GM23338 (cell line): ENCODE measurements at regions not wholly inside any gene's neighbourhood (a gene's known extent, or its start where the extent isn't known, plus 50 kb on each side); places are given as distances from the start of the nearest gene placed in this dataset.

ENCODE experiments used
- ATAC-seq: fragments of 200-7000 bp; cut with Tn5 transposase; 3 replicates; pipeline ENCODE4 v1.9.1; 2020
- DNase-seq: peaks from one replicate; pipeline ENCODE4 v3.0.0-alpha.2; 2015; ENCODE audit warnings: low spot score
- H2AFZ ChIP-seq: fragments of 200-600 bp; sonication (generic); 2 replicates; pipeline ENCODE4 v1.8.0; 2016; ENCODE audit warnings: antibody characterized with exemption, mild to moderate bottlenecking, moderate library complexity
- H3F3A ChIP-seq: fragments of 200-600 bp; sonication (generic); replicated peaks from 2 replicates; pipeline ENCODE4 v1.8.0; 2017; ENCODE audit warnings: antibody characterized with exemption, mixed run types, low read depth
- H3K27ac ChIP-seq: fragments of 200-600 bp; sonication (generic); 2 replicates; pipeline ENCODE4 v1.6.1; 2016; ENCODE audit warnings: low read depth
- H3K27me3 ChIP-seq: fragments of 200-600 bp; sonication (generic); 2 replicates; pipeline ENCODE4 v1.8.0; 2016; ENCODE audit warnings: mild to moderate bottlenecking, mixed run types, moderate library complexity; ENCODE audit not compliant: insufficient read depth
- H3K36me3 ChIP-seq: fragments of 200-600 bp; sonication (generic); 2 replicates; pipeline ENCODE4 v1.8.0; 2016; ENCODE audit warnings: mild to moderate bottlenecking; ENCODE audit not compliant: insufficient read depth
- H3K4me1 ChIP-seq: fragments of 200-600 bp; sonication (generic); 2 replicates; pipeline ENCODE4 v1.8.0; 2016; ENCODE audit warnings: mild to moderate bottlenecking, moderate library complexity; ENCODE audit not compliant: insufficient read depth
- H3K4me2 ChIP-seq: fragments of 200-600 bp; sonication (generic); 2 replicates; pipeline ENCODE4 v1.7.1; 2017; ENCODE audit warnings: mixed run types
- H3K4me3 ChIP-seq: fragments of 200-600 bp; sonication (generic); 2 replicates; pipeline ENCODE4 v1.6.1; 2016; ENCODE audit warnings: mixed run types
- H3K79me2 ChIP-seq: fragments of 200-600 bp; sonication (generic); replicated peaks from 2 replicates; pipeline ENCODE4 v1.8.0; 2017; ENCODE audit warnings: mild to moderate bottlenecking; ENCODE audit not compliant: insufficient read depth
- H3K9me2 ChIP-seq: fragments of 200-600 bp; sonication (generic); 2 replicates; pipeline ENCODE4 v1.8.0; 2017; ENCODE audit not compliant: insufficient read depth
- H4K20me1 ChIP-seq: fragments of 200-600 bp; sonication (generic); replicated peaks from 2 replicates; pipeline ENCODE4 v1.8.0; 2017; ENCODE audit warnings: mild to moderate bottlenecking; ENCODE audit not compliant: insufficient read depth
- H3K27ac Mint-ChIP-seq: 2 replicates; pipeline ENCODE4 v1.8.0; 2020; ENCODE audit warnings: inconsistent platforms, mild to moderate bottlenecking, moderate library complexity, mixed read lengths
- H3K27me3 Mint-ChIP-seq: 3 replicates; pipeline ENCODE4 v1.8.0; 2022; ENCODE audit warnings: low read depth, mild to moderate bottlenecking, moderate library complexity, mixed read lengths, inconsistent platforms; ENCODE audit not compliant: insufficient read depth, poor library complexity
- H3K36me3 Mint-ChIP-seq: 3 replicates; pipeline ENCODE4 v1.8.0; 2021; ENCODE audit warnings: low read depth, mild to moderate bottlenecking, inconsistent platforms, moderate library complexity, mixed read lengths
- H3K4me1 Mint-ChIP-seq: 3 replicates; pipeline ENCODE4 v1.8.0; 2020; ENCODE audit warnings: mild to moderate bottlenecking, inconsistent platforms, mixed read lengths
- H3K4me3 Mint-ChIP-seq: 3 replicates; pipeline ENCODE4 v1.8.0; 2021; ENCODE audit warnings: moderate library complexity, mild to moderate bottlenecking, inconsistent platforms, mixed read lengths
- H3K9me3 Mint-ChIP-seq: 3 replicates; pipeline ENCODE4 v1.8.0; 2020; ENCODE audit warnings: moderate library complexity, mild to moderate bottlenecking, inconsistent platforms, mixed read lengths
- EZH2 ChIP-seq: fragments of 200-600 bp; sonication (generic); IDR thresholded peaks from one replicate; pipeline ENCODE4 v1.8.0; 2017; ENCODE audit warnings: antibody characterized with exemption, mild to moderate bottlenecking, low read depth; ENCODE audit not compliant: unreplicated experiment
- EZH2phosphoT487 ChIP-seq: fragments of 200-600 bp; sonication (generic); IDR thresholded peaks from one replicate; pipeline ENCODE4 v1.8.1; 2018; ENCODE audit warnings: antibody characterized with exemption; ENCODE audit not compliant: unreplicated experiment
- JUNB ChIP-seq: IDR thresholded peaks from one replicate; pipeline ENCODE4 v1.6.1; 2016; ENCODE audit warnings: antibody characterized with exemption; ENCODE audit not compliant: unreplicated experiment
- NANOG ChIP-seq: IDR thresholded peaks from 2 replicates; pipeline ENCODE4 v1.6.1; 2016; ENCODE audit warnings: antibody characterized with exemption, borderline replicate concordance
- POLR2AphosphoS5 ChIP-seq: IDR thresholded peaks from 2 replicates; pipeline ENCODE4 v1.6.1; 2016; ENCODE audit warnings: antibody characterized with exemption, low read depth
- REST ChIP-seq: IDR thresholded peaks from one replicate; pipeline ENCODE4 v1.6.1; 2018; ENCODE audit warnings: antibody characterized with exemption; ENCODE audit not compliant: unreplicated experiment
- STAT1 ChIP-seq: IDR thresholded peaks from one replicate; pipeline ENCODE4 v1.6.1; 2016; ENCODE audit warnings: antibody characterized with exemption; ENCODE audit not compliant: unreplicated experiment
- ZNF114 ChIP-seq: fragments of 250-450 bp; sonication (Bioruptor Pico); IDR thresholded peaks from 2 replicates; pipeline ENCODE4 v1.5.0; 2020; ENCODE audit warnings: mild to moderate bottlenecking, moderate library complexity
- ZNF331 ChIP-seq: fragments of 250-450 bp; sonication (Bioruptor Pico); IDR thresholded peaks from 2 replicates; pipeline ENCODE4 v1.5.0; 2020; ENCODE audit warnings: low read depth, mild to moderate bottlenecking, moderate library complexity
- ZNF462 ChIP-seq: fragments of 250-450 bp; sonication (Bioruptor Pico); IDR thresholded peaks from 2 replicates; pipeline ENCODE4 v1.5.0; 2020; ENCODE audit warnings: mild to moderate bottlenecking, moderate library complexity
- TF ChIP-seq, protein P1 (sequence below): IDR thresholded peaks from 2 replicates; pipeline ENCODE4 v1.6.1; 2016; ENCODE audit warnings: antibody characterized with exemption

- TF ChIP-seq REST (no peak), ZNF331 (no peak), POLR2AphosphoS5 (no peak), EZH2phosphoT487 (no peak)
- TF ChIP-seq, protein P1, sequence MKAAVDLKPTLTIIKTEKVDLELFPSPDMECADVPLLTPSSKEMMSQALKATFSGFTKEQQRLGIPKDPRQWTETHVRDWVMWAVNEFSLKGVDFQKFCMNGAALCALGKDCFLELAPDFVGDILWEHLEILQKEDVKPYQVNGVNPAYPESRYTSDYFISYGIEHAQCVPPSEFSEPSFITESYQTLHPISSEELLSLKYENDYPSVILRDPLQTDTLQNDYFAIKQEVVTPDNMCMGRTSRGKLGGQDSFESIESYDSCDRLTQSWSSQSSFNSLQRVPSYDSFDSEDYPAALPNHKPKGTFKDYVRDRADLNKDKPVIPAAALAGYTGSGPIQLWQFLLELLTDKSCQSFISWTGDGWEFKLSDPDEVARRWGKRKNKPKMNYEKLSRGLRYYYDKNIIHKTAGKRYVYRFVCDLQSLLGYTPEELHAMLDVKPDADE, result no peak
Measured at GRCh38 chr4:8785656-8786142, 85.9 kb downstream of the HMX1 start (continued).

- no peaks in the 10 kb centered on the region for H3K36me3 Mint-ChIP-seq
- no peaks in the 10 kb centered on the region for H3K9me3 Mint-ChIP-seq
- H3K4me2 ChIP-seq, result no peak overlapping the region
- no peak for TF ChIP-seq POLR2AphosphoS5
- no peak for TF ChIP-seq EZH2phosphoT487
- TF ChIP-seq ZNF114 (CRISPR knock-in tag), result no peak
- TF ChIP-seq REST, result no peak
- TF ChIP-seq STAT1, result no peak
- no peak for TF ChIP-seq EZH2
- TF ChIP-seq ZNF462 (CRISPR knock-in tag), result no peak
- TF ChIP-seq JUNB, result no peak
- no peak for TF ChIP-seq ZNF331
- no peak for TF ChIP-seq NANOG
- no peak overlapping the region for H3K4me3 ChIP-seq
- H3K27ac Mint-ChIP-seq, result no peak overlapping the region
- no peak overlapping the region for H3K27ac ChIP-seq
- no peaks in the 10 kb centered on the region for H3K9me2 ChIP-seq
- H3K4me1 Mint-ChIP-seq, result no peaks in the 10 kb centered on the region
- H3K27me3 ChIP-seq, result no peaks in the 10 kb centered on the region
- H3K27me3 Mint-ChIP-seq, result peaks cover 6% of the 10 kb centered on the region
- H3K4me1 ChIP-seq, result no peaks in the 10 kb centered on the region
- H4K20me1 ChIP-seq, result no peaks in the 10 kb centered on the region
- no peak for DNase-seq
- no peaks in the 10 kb centered on the region for H3K79me2 ChIP-seq
- no peaks in the 10 kb centered on the region for H3F3A ChIP-seq
- no peak overlapping the region for H3K4me3 Mint-ChIP-seq
- H3K36me3 ChIP-seq, result no peaks in the 10 kb centered on the region
- H2AFZ ChIP-seq, result no peak overlapping the region
- ATAC-seq, result no peak
Measured at GRCh38 chr4:8783736-8784135, 87.9 kb downstream of the HMX1 start.
